ENCODE measurements at regions not wholly inside any gene's neighbourhood (a gene's known extent, or its start where the extent isn't known, plus 50 kb on each side); places are given as distances from the start of the nearest gene placed in this dataset.

DNA sequence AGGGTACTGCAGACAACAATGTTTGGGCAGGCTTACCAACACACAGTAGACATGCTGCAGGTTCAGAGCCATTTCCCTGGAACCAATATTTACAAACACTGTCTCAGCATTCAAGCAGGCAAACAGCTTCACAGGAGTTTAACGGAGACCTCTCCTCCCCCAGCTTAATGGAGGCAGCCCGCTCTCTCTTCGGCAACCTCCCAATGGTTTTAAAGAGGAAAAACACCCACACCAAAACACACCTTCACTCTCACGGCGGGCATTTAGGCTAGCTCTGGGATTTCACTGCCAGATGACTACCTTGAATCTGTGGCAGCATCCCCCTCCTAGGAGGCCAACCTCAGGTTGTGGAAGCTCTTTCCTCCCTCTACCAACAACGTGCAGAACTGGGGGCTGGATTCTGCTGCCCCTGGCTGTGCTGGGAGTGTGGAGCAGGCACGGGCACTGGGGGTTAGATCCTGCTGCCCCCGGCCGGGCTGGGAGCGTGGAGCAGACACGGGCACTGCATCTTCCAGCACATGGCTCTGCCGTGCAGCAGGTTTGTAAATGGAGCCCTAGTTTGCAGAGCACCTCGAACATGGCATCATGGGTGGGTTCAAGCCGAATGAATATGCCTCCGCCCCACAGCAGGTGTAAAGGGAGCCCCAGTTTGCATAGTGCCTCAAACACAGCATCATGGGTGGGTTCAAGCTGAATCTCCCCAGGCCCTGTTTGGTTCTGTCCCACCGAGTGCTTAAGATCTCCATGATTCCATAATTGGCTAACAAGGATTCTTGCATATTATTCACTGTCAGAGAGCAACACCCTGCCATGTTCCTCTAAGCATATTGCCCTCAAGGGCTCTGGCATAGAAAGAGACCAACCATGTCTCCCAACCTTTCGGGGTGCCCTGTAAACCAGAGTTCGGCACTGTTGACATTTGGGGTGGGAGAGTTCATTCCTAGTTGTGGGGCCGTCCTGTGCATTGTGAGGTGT, 86.4 kb downstream of the RBFOX3 start:
- DNase-seq (ENCODE audit: low read depth in 2 of 3, low spot score in 2 of 3), result no peak

GRCh38 chr17:79522414-79522813, 88.4 kb downstream of the RBFOX3 start:
- no peak for DNase-seq (ENCODE audit: low read depth in 2 of 3, low spot score in 2 of 3)

DNA sequence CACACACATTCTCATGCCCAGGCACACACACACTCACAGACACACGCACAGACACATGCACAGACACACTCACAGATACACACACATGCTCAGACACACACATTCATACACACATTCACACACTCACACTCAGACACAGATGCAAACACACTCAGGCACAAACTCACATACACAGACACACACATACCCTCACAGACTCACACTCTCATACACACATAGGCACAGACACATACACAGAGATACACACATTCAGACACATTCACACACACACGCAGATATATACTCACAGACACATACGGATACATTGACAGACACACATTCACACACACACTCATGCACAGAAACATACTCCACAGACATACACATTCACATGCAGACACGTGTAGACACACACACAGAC, 89.6 kb downstream of the RBFOX3 start:
- no peak for DNase-seq (ENCODE audit: low read depth in 2 of 3, low spot score in 2 of 3)

- no peak for DNase-seq (ENCODE audit: low read depth in 2 of 3, low spot score in 2 of 3)
Observed at GRCh38 chr17:79520167-79521165, 90.4 kb downstream of the RBFOX3 start.

DNA sequence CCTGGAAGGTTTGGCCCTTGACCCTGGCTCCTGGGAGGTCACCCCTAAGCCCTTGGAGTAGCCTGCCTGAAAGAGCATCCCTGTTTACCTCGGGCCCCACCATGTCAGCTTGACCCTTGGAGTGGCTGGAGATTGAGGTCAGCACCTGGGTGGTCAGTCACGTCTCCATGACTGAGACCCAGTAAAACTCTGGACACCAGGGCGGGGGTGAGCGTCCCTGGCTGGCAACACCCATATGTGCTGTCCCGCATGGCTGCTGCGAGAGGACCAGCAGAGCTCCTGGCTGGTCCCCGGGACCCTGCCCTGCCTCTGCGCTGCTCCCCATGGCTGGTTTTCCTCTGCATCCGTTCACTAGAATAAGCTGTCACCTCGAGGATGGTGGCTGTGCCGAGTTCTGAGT, 91.2 kb downstream of the RBFOX3 start:
- no peak for DNase-seq (ENCODE audit: low read depth in 2 of 3, low spot score in 2 of 3)

GRCh38 chr17:79518585-79519523, 92.0 kb downstream of the RBFOX3 start:
- no peak for DNase-seq (ENCODE audit: low read depth in 2 of 3, low spot score in 2 of 3)

- DNase-seq (ENCODE audit: low read depth in 2 of 3, low spot score in 2 of 3), result no peak
Observed at GRCh38 chr17:79517827-79518584, 92.8 kb downstream of the RBFOX3 start.

- no peak for DNase-seq (ENCODE audit: low read depth in 2 of 3, low spot score in 2 of 3)
Observed at GRCh38 chr17:79515646-79516571, 94.9 kb downstream of the RBFOX3 start.

- no peak for DNase-seq (ENCODE audit: low read depth in 2 of 3, low spot score in 2 of 3)
Observed at GRCh38 chr17:79515110-79515509, 95.7 kb downstream of the RBFOX3 start.

- DNase-seq (ENCODE audit: low read depth in 2 of 3, low spot score in 2 of 3), result no peak
Observed at GRCh38 chr17:79513820-79514535, 96.9 kb downstream of the RBFOX3 start.

GRCh38 chr17:79513206-79513605, 97.6 kb downstream of the RBFOX3 start:
- no peak for DNase-seq (ENCODE audit: low read depth in 2 of 3, low spot score in 2 of 3)

- DNase-seq (ENCODE audit: low read depth in 2 of 3, low spot score in 2 of 3), result no peak
Observed at GRCh38 chr17:79511471-79511870, 99.4 kb downstream of the RBFOX3 start.

DNA sequence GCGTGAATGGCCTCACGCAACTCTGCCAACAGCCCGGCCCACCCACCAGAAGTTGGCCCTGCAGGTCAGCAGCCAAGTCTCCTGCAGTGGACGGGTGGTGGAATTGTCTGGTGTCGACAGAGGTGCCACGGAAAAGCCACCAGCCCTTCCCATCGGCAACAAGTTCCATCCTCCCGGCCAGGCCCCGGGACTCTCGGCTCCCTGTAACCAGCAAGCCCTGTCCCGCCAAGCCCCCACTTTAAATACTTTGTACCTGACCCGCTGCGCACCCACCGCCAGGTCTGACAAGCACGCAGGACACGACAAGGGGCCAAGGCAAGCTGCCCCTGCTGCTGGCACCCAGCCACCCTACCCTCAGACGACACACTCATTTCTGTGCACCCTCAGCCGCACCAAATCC, 100.8 kb downstream of the RBFOX3 start:
- DNase-seq (ENCODE audit: low read depth in 2 of 3, low spot score in 2 of 3), result no peak

DNA sequence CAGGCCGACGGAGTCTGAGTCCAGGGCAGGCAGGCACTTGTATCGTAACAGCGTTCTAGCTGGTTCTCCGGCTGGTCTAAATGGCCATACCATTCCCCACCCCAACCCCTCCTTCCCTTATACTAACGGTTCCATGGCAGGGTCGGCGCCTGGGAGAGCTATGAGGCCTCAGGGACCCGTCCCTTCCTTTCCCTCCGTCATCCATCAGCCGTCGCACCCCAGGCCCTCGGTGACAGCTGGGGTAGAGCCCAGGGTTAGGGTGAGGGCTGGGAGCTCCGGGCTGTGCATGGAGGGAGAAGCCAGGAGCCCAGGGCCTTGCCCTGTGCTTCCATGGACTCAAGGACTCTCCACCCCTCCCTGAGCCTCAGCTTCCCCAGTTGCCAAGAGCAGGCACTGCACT, 101.4 kb downstream of the RBFOX3 start:
- no peak for DNase-seq (ENCODE audit: low read depth in 2 of 3, low spot score in 2 of 3)

- DNase-seq (ENCODE audit: low read depth in 2 of 3, low spot score in 2 of 3), result no peak
Observed at GRCh38 chr17:79509008-79509407, 101.8 kb downstream of the RBFOX3 start.

- DNase-seq (ENCODE audit: low read depth in 2 of 3, low spot score in 2 of 3), result no peak
Observed at GRCh38 chr17:79508291-79508716, 102.5 kb downstream of the RBFOX3 start.

- DNase-seq (ENCODE audit: low read depth in 2 of 3, low spot score in 2 of 3), result no peak
Observed at GRCh38 chr17:79506955-79507354, 103.9 kb downstream of the RBFOX3 start.

Measured in hematopoietic multipotent progenitor cell (in vitro differentiated cells).